ENCODE measurements at regions not wholly inside any gene's neighbourhood (a gene's known extent, or its start where the extent isn't known, plus 50 kb on each side); places are given as distances from the start of the nearest gene placed in this dataset.

GRCh38 chr16:59252317-59252716 is 518.2 kb upstream of the GOT2 start:
- no peak for TF ChIP-seq CTCF (conservative IDR thresholded peaks at IDR 0.05)
- no peak overlapping the region for H3K27ac ChIP-seq

GRCh38 chr16:59249011-59249410 is 514.9 kb upstream of the GOT2 start:
- no peak overlapping the region for H3K27ac ChIP-seq

GRCh38 chr16:59242556-59242955 is 508.4 kb upstream of the GOT2 start:
- H3K27ac ChIP-seq: no peak overlapping the region
- no peak for TF ChIP-seq CTCF (conservative IDR thresholded peaks at IDR 0.05)

More at GRCh38 chr16:59249011-59249410, 514.9 kb upstream of the GOT2 start:
- TF ChIP-seq CTCF (conservative IDR thresholded peaks at IDR 0.05): peak; percentile 33; the same call in 1 of the 2 replicates

GRCh38 chr16:59238246-59238645 is 504.1 kb upstream of the GOT2 start:
- no peak overlapping the region for H3K27ac ChIP-seq
- no peak for TF ChIP-seq CTCF (conservative IDR thresholded peaks at IDR 0.05)

- no peak for TF ChIP-seq CTCF (conservative IDR thresholded peaks at IDR 0.05)
- H3K27ac ChIP-seq: no peak overlapping the region
Observed at GRCh38 chr16:59236804-59237458, 502.8 kb upstream of the GOT2 start.

GRCh38 chr16:59224401-59224800 is 490.3 kb upstream of the GOT2 start:
- TF ChIP-seq CTCF (conservative IDR thresholded peaks at IDR 0.05): no peak
- H3K27ac ChIP-seq: no peak overlapping the region

GRCh38 chr16:59220011-59220410 is 485.9 kb upstream of the GOT2 start:
- no peak overlapping the region for H3K27ac ChIP-seq
- no peak for TF ChIP-seq CTCF (conservative IDR thresholded peaks at IDR 0.05)
